H9 (cell line): ENCODE measurements at regions not wholly inside any gene's neighbourhood (a gene's known extent, or its start where the extent isn't known, plus 50 kb on each side); places are given as distances from the start of the nearest gene placed in this dataset.

ENCODE experiments used
- DNase-seq: peaks from one replicate; pipeline ENCODE4 v3.0.0-alpha.2; 2017
- H2AFZ ChIP-seq: one replicate; pipeline ENCODE4 v1.6.1; 2013; ENCODE audit warnings: mild to moderate bottlenecking, low read length, control low read depth, moderate library complexity
- H2AK5ac ChIP-seq: 2 replicates; pipeline ENCODE4 v1.6.1; 2013; ENCODE audit warnings: low read length, control low read depth, mixed read lengths; ENCODE audit not compliant: insufficient read length
- H2BK120ac ChIP-seq: one replicate; pipeline ENCODE4 v1.6.1; 2013; ENCODE audit warnings: low read depth, mild to moderate bottlenecking, low read length, control low read depth, inconsistent platforms; ENCODE audit not compliant: poor library complexity, severe bottlenecking
- H2BK12ac ChIP-seq: 2 replicates; pipeline ENCODE4 v1.6.1; 2013; ENCODE audit warnings: low read length, control low read depth, mixed read lengths, low read depth; ENCODE audit not compliant: insufficient read length
- H2BK15ac ChIP-seq: 2 replicates; pipeline ENCODE4 v1.6.1; 2013; ENCODE audit warnings: low read depth, low read length, control low read depth
- H2BK20ac ChIP-seq: one replicate; pipeline ENCODE4 v1.6.1; 2013; ENCODE audit warnings: low read depth, mild to moderate bottlenecking, low read length, control low read depth, inconsistent platforms; ENCODE audit not compliant: poor library complexity, severe bottlenecking
- H2BK5ac ChIP-seq: 2 replicates; pipeline ENCODE4 v1.6.1; 2013; ENCODE audit warnings: low read length, control low read depth, mixed read lengths; ENCODE audit not compliant: insufficient read length
- H3K14ac ChIP-seq: 2 replicates; pipeline ENCODE4 v1.6.1; 2013; ENCODE audit warnings: low read length, control low read depth; ENCODE audit not compliant: insufficient read depth
- H3K18ac ChIP-seq: 2 replicates; pipeline ENCODE4 v1.6.1; 2013; ENCODE audit warnings: low read depth, mild to moderate bottlenecking, mixed read lengths, low read length, control low read depth; ENCODE audit not compliant: insufficient read length
- H3K23ac ChIP-seq: 2 replicates; pipeline ENCODE4 v1.6.1; 2013; ENCODE audit warnings: low read length, control low read depth, mixed read lengths, low read depth; ENCODE audit not compliant: insufficient read length
- H3K23me2 ChIP-seq: 2 replicates; pipeline ENCODE4 v1.6.1; 2013; ENCODE audit warnings: low read depth, mild to moderate bottlenecking, mixed read lengths, low read length, control low read depth; ENCODE audit not compliant: insufficient read length, poor library complexity, severe bottlenecking
- H3K27ac ChIP-seq: 2 replicates; pipeline ENCODE4 v1.5.1; 2013; ENCODE audit warnings: low read length, control low read depth, mixed read lengths, low read depth; ENCODE audit not compliant: insufficient read length
- H3K27me3 ChIP-seq: 2 replicates; pipeline ENCODE4 v1.6.1; 2013; ENCODE audit warnings: low read length, control low read depth, inconsistent platforms; ENCODE audit not compliant: insufficient read depth
- H3K4ac ChIP-seq: 2 replicates; pipeline ENCODE4 v1.6.1; 2013; ENCODE audit warnings: low read depth, mild to moderate bottlenecking, control low read depth, inconsistent platforms, low read length, moderate library complexity
- H3K4me1 ChIP-seq: 2 replicates; pipeline ENCODE4 v1.6.1; 2013; ENCODE audit warnings: low read length, control low read depth, inconsistent platforms; ENCODE audit not compliant: insufficient read depth
- H3K4me2 ChIP-seq: 2 replicates; pipeline ENCODE4 v1.6.1; 2013; ENCODE audit warnings: low read length, control low read depth, mixed read lengths; ENCODE audit not compliant: insufficient read length, insufficient read depth
- H3K56ac ChIP-seq: 2 replicates; pipeline ENCODE4 v1.6.1; 2013; ENCODE audit warnings: low read depth, mild to moderate bottlenecking, mixed read lengths, low read length, control low read depth; ENCODE audit not compliant: insufficient read length
- H3K79me1 ChIP-seq: 2 replicates; pipeline ENCODE4 v1.6.1; 2013; ENCODE audit warnings: low read depth, mild to moderate bottlenecking, moderate library complexity, low read length, control low read depth, inconsistent platforms; ENCODE audit not compliant: insufficient read depth, poor library complexity, severe bottlenecking
- H3K79me2 ChIP-seq: 2 replicates; pipeline ENCODE4 v1.6.1; 2013; ENCODE audit warnings: low read length, control low read depth, inconsistent platforms; ENCODE audit not compliant: insufficient read depth
- H3K9ac ChIP-seq: 2 replicates; pipeline ENCODE4 v1.6.1; 2013; ENCODE audit warnings: low read length, control low read depth, mixed read lengths; ENCODE audit not compliant: insufficient read length; ENCODE audit errors: extremely low read depth
- H3K9me3 ChIP-seq: one replicate; pipeline ENCODE4 v1.6.1; 2013; ENCODE audit warnings: low read depth, low read length, inconsistent platforms; ENCODE audit not compliant: control insufficient read depth
- H3T11ph ChIP-seq: one replicate; pipeline ENCODE4 v1.6.1; 2013; ENCODE audit warnings: mild to moderate bottlenecking, low read length, control low read depth, inconsistent platforms
- H4K20me1 ChIP-seq: one replicate; pipeline ENCODE4 v1.6.1; 2013; ENCODE audit not compliant: control insufficient read depth, insufficient read length, insufficient read depth
- H4K5ac ChIP-seq: 2 replicates; pipeline ENCODE4 v1.6.1; 2013; ENCODE audit warnings: low read depth, mild to moderate bottlenecking, mixed read lengths, low read length, control low read depth; ENCODE audit not compliant: insufficient read length
- H4K8ac ChIP-seq: replicated peaks from 2 replicates; pipeline ENCODE4 v1.6.1; 2013; ENCODE audit warnings: low read length, control low read depth, mixed read lengths, low read depth; ENCODE audit not compliant: insufficient read length
- H4K91ac ChIP-seq: 2 replicates; pipeline ENCODE4 v1.6.1; 2013; ENCODE audit warnings: low read depth, mild to moderate bottlenecking, moderate library complexity, mixed read lengths, low read length, control low read depth; ENCODE audit not compliant: insufficient read length
- H3K27ac Mint-ChIP-seq, 3 experiments: 2 replicates in 2 of 3; 3 replicates in 1 of 3; pipeline ENCODE4 v1.8.0; 2020 to 2021; ENCODE audit warnings: mixed read lengths in 3 of 3, mild to moderate bottlenecking in 1 of 3, moderate library complexity in 1 of 3
- H3K27me3 Mint-ChIP-seq: 2 replicates; pipeline ENCODE4 v1.8.0; 2021; ENCODE audit warnings: low read depth, mild to moderate bottlenecking, moderate library complexity, mixed read lengths
- H3K36me3 Mint-ChIP-seq, 3 experiments: 2 replicates in 2 of 3; 3 replicates in 1 of 3; pipeline ENCODE4 v1.8.0; 2020 to 2021; ENCODE audit warnings: low read depth in 3 of 3, mixed read lengths in 3 of 3; ENCODE audit not compliant: insufficient read depth in 1 of 3
- H3K4me1 Mint-ChIP-seq, 2 experiments: 2 replicates each; pipeline ENCODE4 v1.8.0; 2020; ENCODE audit warnings: mixed read lengths in 2 of 2
- H3K4me3 Mint-ChIP-seq, 2 experiments: 2 replicates in 1 of 2; 3 replicates in 1 of 2; pipeline ENCODE4 v1.8.0; 2020 to 2021; ENCODE audit warnings: mild to moderate bottlenecking in 2 of 2, mixed read lengths in 2 of 2, moderate library complexity in 1 of 2
- H3K9me3 Mint-ChIP-seq, 2 experiments: 2 replicates in 1 of 2; 3 replicates in 1 of 2; pipeline ENCODE4 v1.8.0; 2020; ENCODE audit warnings: mild to moderate bottlenecking in 2 of 2, mixed read lengths in 2 of 2, moderate library complexity in 1 of 2
- WGBS: extraction: QIAGEN DNeasy Blood & Tissue Kit; methylation state at CpG from one replicate; pipeline ENCODE4 v1.1.7; 2013; ENCODE audit warnings: missing lambda C conversion rate, low lambda C conversion rate, mixed read lengths; ENCODE audit not compliant: insufficient read length; ENCODE audit errors: extremely low coverage; 5-methylcytosine and 5-hydroxymethylcytosine counted together
- TF ChIP-seq, protein P1 (sequence below): fragments of 200-600 bp; sonication (generic); conservative IDR thresholded peaks from 3 replicates; pipeline ENCODE4 v1.8.0; 2021; ENCODE audit warnings: antibody characterized with exemption, mild to moderate bottlenecking

GRCh38 chr4:26228883-26229282 is 91.9 kb upstream of the RBPJ start:
- Histone ChIP-seq H3K14ac (no peak overlapping the region), H4K5ac (no peak overlapping the region), H2AK5ac (no peak overlapping the region), H2BK5ac (no peak overlapping the region), H3K79me2 (no peaks in the 10 kb centered on the region), H3K4me2 (no peak overlapping the region), H3K79me1 (no peaks in the 10 kb centered on the region), H4K20me1 (no peaks in the 10 kb centered on the region), H2BK20ac (no peak overlapping the region), H4K91ac (no peak overlapping the region), H3K56ac (no peak overlapping the region), H2AFZ (no peak overlapping the region), H3K18ac (no peak overlapping the region), H3T11ph (no peak overlapping the region), H3K4ac (no peak overlapping the region), H4K8ac (no peak overlapping the region), H2BK15ac (no peak overlapping the region), H3K27ac (no peak overlapping the region), H3K23ac (no peak overlapping the region), H3K9me3 (no peaks in the 10 kb centered on the region), H2BK12ac (no peak overlapping the region), H3K9ac (no peak overlapping the region), H3K4me1 (no peaks in the 10 kb centered on the region), H3K27me3 (no peaks in the 10 kb centered on the region), H3K23me2 (no peaks in the 10 kb centered on the region), H2BK120ac (no peak overlapping the region)
- no CpG with 5 or more reads among the region's 2 CpGs for WGBS
- H3K9me3 Mint-ChIP-seq = no peaks in the 10 kb centered on the region
- no peak overlapping the region for H3K27ac Mint-ChIP-seq
- DNase-seq = no peak
- H3K36me3 Mint-ChIP-seq = no peaks in the 10 kb centered on the region; a peak in 1 of 7 replicates
- TF ChIP-seq, protein P1, sequence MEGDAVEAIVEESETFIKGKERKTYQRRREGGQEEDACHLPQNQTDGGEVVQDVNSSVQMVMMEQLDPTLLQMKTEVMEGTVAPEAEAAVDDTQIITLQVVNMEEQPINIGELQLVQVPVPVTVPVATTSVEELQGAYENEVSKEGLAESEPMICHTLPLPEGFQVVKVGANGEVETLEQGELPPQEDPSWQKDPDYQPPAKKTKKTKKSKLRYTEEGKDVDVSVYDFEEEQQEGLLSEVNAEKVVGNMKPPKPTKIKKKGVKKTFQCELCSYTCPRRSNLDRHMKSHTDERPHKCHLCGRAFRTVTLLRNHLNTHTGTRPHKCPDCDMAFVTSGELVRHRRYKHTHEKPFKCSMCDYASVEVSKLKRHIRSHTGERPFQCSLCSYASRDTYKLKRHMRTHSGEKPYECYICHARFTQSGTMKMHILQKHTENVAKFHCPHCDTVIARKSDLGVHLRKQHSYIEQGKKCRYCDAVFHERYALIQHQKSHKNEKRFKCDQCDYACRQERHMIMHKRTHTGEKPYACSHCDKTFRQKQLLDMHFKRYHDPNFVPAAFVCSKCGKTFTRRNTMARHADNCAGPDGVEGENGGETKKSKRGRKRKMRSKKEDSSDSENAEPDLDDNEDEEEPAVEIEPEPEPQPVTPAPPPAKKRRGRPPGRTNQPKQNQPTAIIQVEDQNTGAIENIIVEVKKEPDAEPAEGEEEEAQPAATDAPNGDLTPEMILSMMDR = no peak
- H3K4me3 Mint-ChIP-seq = no peak overlapping the region
- peaks cover 10% of the 10 kb centered on the region in 2 experiments; a peak in 3 of 4 replicates for H3K4me1 Mint-ChIP-seq
- H3K27me3 Mint-ChIP-seq = no peaks in the 10 kb centered on the region
